Bronchial epithelial cell (primary cell): ENCODE measurements at regions not wholly inside any gene's neighbourhood (a gene's known extent, or its start where the extent isn't known, plus 50 kb on each side); places are given as distances from the start of the nearest gene placed in this dataset.

Experiments
- DNase-seq: peaks from one replicate; pipeline ENCODE4 v3.0.0-alpha.2; 2010; ENCODE audit warnings: low read depth
- FAIRE-seq: peaks from 2 replicates; lab custom pipeline; 2011; peaks lifted over from hg19 to GRCh38; lab: Jason Lieb, UNC
- H3K27me3 ChIP-seq: 2 replicates; pipeline ENCODE4 v1.5.1; 2011; ENCODE audit warnings: low read length; ENCODE audit not compliant: control insufficient read depth, insufficient read depth
- H3K36me3 ChIP-seq: 2 replicates; pipeline ENCODE4 v1.5.1; 2011; ENCODE audit warnings: low read length; ENCODE audit not compliant: control insufficient read depth, insufficient read depth
- H3K4me3 ChIP-seq: 2 replicates; pipeline ENCODE4 v1.5.1; 2011; ENCODE audit warnings: mild to moderate bottlenecking, low read depth, low read length, control low read depth
- TF ChIP-seq, protein P1 (sequence below): IDR thresholded peaks from 2 replicates; pipeline ENCODE4 v1.5.1; 2011; ENCODE audit warnings: mild to moderate bottlenecking, moderate library complexity, low read length, control low read depth, inconsistent platforms; ENCODE audit not compliant: insufficient read depth, severe bottlenecking

DNA sequence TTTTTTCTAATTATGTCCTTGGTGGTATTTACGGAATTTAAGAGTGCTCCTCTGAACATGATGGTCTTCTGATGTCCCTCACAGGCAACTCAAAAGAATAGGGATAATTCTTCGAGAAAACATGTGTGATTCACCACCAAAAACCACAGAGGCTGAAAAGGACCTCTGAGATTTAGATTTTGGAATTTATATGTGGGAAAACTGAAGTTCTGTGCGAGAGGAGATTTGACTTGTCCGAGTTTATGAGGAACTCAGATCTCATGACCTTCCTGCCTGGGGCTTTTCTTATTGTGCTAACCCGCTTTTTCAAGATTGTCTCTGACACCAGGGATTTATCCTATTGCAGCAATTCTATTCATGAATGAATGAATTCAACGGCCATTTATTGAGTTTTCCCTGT, 142.4 kb downstream of the FAM43A start:
- TF ChIP-seq, protein P1, sequence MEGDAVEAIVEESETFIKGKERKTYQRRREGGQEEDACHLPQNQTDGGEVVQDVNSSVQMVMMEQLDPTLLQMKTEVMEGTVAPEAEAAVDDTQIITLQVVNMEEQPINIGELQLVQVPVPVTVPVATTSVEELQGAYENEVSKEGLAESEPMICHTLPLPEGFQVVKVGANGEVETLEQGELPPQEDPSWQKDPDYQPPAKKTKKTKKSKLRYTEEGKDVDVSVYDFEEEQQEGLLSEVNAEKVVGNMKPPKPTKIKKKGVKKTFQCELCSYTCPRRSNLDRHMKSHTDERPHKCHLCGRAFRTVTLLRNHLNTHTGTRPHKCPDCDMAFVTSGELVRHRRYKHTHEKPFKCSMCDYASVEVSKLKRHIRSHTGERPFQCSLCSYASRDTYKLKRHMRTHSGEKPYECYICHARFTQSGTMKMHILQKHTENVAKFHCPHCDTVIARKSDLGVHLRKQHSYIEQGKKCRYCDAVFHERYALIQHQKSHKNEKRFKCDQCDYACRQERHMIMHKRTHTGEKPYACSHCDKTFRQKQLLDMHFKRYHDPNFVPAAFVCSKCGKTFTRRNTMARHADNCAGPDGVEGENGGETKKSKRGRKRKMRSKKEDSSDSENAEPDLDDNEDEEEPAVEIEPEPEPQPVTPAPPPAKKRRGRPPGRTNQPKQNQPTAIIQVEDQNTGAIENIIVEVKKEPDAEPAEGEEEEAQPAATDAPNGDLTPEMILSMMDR, result no peak
- H3K27me3 ChIP-seq, result no peaks in the 10 kb centered on the region
- no peak overlapping the region for H3K4me3 ChIP-seq
- no peaks in the 10 kb centered on the region for H3K36me3 ChIP-seq
- FAIRE-seq (no peak), DNase-seq (no peak)

DNA sequence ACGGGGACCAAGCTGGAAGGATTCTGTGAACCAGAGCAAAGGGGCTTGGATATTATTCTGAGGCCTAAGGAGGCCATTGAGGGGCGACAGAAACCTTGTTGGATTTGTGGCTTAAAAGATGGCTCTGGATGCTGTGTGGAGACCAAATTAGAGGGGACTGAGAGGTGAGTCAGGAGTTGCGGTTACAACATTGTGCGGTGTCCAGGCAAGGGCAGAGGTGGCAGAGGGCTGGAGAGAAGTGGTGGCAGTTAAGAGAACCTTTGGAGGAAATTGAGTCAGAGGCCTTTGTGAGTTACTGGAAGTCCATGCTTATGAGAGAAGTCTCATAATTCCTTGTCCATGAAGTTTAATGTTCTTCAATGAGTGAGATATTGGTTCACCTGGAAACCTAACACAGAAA, 143.2 kb downstream of the FAM43A start:
- DNase-seq (no peak), FAIRE-seq (no peak)
- H3K36me3 ChIP-seq, result no peaks in the 10 kb centered on the region
- TF ChIP-seq, protein P1, result no peak
- H3K4me3 ChIP-seq, result no peak overlapping the region
- H3K27me3 ChIP-seq, result no peaks in the 10 kb centered on the region

DNA sequence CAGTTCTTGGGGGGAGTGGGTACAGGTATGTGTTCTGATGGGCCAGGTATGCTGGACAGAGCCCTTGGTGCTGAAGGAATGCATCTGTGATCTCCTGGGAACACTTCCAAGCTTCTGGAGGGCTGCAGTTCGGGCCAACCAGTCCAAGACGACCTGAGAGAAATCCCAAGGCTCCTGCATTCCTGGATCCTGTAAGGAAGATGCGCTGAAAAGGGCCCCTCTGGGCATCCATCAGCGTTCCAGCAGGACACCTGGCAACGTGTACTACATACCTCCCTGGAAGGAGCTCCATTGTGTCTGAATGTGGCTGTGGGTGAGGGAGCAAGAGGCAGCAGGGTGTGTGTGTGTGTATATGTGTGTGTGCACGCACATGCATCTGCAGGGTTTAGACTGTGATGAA, 144.7 kb downstream of the FAM43A start:
- H3K27me3 ChIP-seq, result no peaks in the 10 kb centered on the region
- FAIRE-seq (no peak), DNase-seq (no peak)
- H3K4me3 ChIP-seq, result no peak overlapping the region
- H3K36me3 ChIP-seq, result no peaks in the 10 kb centered on the region
- TF ChIP-seq, protein P1, result no peak

DNA sequence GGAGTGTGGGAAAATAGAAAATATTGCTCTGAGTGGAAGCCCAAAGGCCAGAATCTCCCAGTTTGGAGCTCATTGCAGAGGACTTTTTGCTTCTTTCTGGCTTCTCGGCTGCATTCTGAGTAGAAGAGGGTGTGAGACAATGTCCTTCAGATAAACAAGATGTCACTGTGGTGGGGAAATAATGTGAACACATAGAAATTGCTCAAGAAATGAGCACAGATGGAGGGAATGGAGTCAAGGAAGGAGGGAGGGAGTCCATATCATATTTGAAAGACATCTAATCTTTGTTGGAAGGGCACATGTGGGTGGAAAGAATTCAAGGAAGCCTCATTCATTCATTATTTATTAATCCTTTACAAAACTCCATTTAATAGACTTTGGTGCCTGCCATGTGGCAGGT, 145.3 kb downstream of the FAM43A start:
- DNase-seq (no peak), FAIRE-seq (no peak)
- TF ChIP-seq, protein P1, result no peak
- Histone ChIP-seq H3K27me3 (no peaks in the 10 kb centered on the region), H3K4me3 (no peak overlapping the region), H3K36me3 (no peaks in the 10 kb centered on the region)

DNA sequence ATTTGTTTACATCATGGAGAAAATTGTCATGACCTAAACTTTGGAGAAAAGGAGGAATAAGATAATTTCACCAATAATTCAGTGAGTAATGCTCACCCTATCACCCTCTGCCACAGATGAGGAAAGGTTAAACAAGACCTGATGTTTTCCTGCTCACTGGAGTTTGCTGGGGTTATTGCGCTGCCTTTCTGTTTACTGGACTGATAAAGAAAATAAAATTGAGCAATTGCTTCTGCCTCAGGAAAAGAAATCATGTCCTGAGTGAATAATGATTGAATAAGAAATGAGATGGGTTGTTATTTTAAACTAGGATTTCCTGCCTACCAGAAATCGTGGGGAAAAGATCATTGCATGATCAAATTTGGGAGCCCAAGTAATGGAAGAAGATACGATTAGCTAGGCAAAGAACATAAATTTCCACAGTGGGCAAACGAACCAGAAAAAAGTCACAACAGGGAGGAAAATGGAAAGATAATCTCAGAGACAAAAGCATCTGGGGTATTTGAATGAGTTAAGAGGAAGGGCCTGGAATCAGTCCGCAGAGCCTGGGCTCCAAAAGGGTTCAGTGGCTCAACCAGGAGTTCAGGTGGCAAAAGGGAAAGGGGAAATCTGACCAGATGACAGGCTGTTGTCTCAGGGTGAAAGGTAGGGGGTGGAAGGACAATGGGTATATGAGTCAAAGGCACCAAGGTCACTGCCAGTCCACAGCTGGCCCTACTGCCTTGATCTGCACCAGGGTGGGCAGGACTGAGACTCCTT, 146.8 kb downstream of the FAM43A start:
- TF ChIP-seq, protein P1, result no peak
- FAIRE-seq (no peak), DNase-seq (no peak)
- no peak overlapping the region for H3K4me3 ChIP-seq
- no peaks in the 10 kb centered on the region for H3K36me3 ChIP-seq
- no peaks in the 10 kb centered on the region for H3K27me3 ChIP-seq
